IMR-90 (cell line): ENCODE measurements at regions not wholly inside any gene's neighbourhood (a gene's known extent, or its start where the extent isn't known, plus 50 kb on each side); places are given as distances from the start of the nearest gene placed in this dataset.

Source experiments
- ATAC-seq: fragments of 200-7000 bp; cut with Tn5 transposase; 2 replicates; pipeline ENCODE4 v1.9.1; 2020; ENCODE audit warnings: low read depth, mild to moderate bottlenecking, moderate library complexity
- BruUV-seq: library from RNA; stranded (reverse); fragments of 400-500 nt; replicated peaks from 2 replicates; lab custom pipeline; 2021; lab: Mats Ljungman, UMichigan
- CTCF ChIA-PET: fragments of 300-600 bp; formaldehyde crosslinking; extraction: SDS; loops from one replicate; lab custom pipeline; 2021; ENCODE audit warnings: antibody characterized with exemption; lab: Yijun Ruan, JAX
- POLR2A ChIA-PET: fragments of 300-600 bp; sonication (Branson Sonifier 250); formaldehyde crosslinking; loops from one replicate; lab custom pipeline; 2022; ENCODE audit warnings: antibody characterized with exemption; ENCODE audit not compliant: unreplicated experiment; lab: Charles Lee
- DNase-seq: peaks from one replicate; pipeline ENCODE4 v3.0.0; 2013
- H2AFZ ChIP-seq: replicated peaks from 2 replicates; pipeline ENCODE3; 2013; ENCODE audit warnings: low read length, mild to moderate bottlenecking; ENCODE audit not compliant: poor library complexity
- H2AK5ac ChIP-seq: 2 replicates; pipeline ENCODE4 v1.6.1; 2013; ENCODE audit warnings: low read depth, low read length, inconsistent platforms
- H2AK9ac ChIP-seq: replicated peaks from 2 replicates; pipeline ENCODE3; 2013; ENCODE audit warnings: mild to moderate bottlenecking, low read depth, low read length, moderate library complexity; ENCODE audit not compliant: poor library complexity
- H2BK120ac ChIP-seq: 2 replicates; pipeline ENCODE4 v1.6.1; 2013; ENCODE audit warnings: low read depth, low read length, inconsistent platforms
- H2BK15ac ChIP-seq: 3 replicates; pipeline ENCODE4 v1.6.1; 2013; ENCODE audit warnings: low read depth, low read length, inconsistent platforms
- H2BK20ac ChIP-seq: 2 replicates; pipeline ENCODE4 v1.6.1; 2013; ENCODE audit warnings: low read depth, mild to moderate bottlenecking, inconsistent platforms, low read length, moderate library complexity
- H2BK5ac ChIP-seq: 2 replicates; pipeline ENCODE4 v1.6.1; 2013; ENCODE audit warnings: mild to moderate bottlenecking, low read depth, low read length, inconsistent platforms; ENCODE audit not compliant: poor library complexity, severe bottlenecking
- H3K14ac ChIP-seq: replicated peaks from 2 replicates; pipeline ENCODE4 v1.6.1; 2013; ENCODE audit warnings: low read depth, low read length, inconsistent platforms
- H3K18ac ChIP-seq: 2 replicates; pipeline ENCODE4 v1.6.1; 2013; ENCODE audit warnings: low read depth, low read length, control low read depth
- H3K23ac ChIP-seq: 2 replicates; pipeline ENCODE4 v1.6.1; 2013; ENCODE audit warnings: low read depth, low read length, inconsistent platforms
- H3K27ac ChIP-seq: 2 replicates; pipeline ENCODE4 v1.5.1; 2013; ENCODE audit warnings: mild to moderate bottlenecking, control low read depth, low read length; ENCODE audit not compliant: insufficient read depth
- H3K27me3 ChIP-seq: 2 replicates; pipeline ENCODE4 v1.6.1; 2013; ENCODE audit warnings: low read length; ENCODE audit not compliant: control insufficient read depth, insufficient read depth
- H3K36me3 ChIP-seq: 2 replicates; pipeline ENCODE4 v1.6.1; 2013; ENCODE audit warnings: low read length, mixed read lengths; ENCODE audit not compliant: control insufficient read depth, insufficient read depth
- H3K4ac ChIP-seq: 2 replicates; pipeline ENCODE4 v1.6.1; 2013; ENCODE audit warnings: low read depth, low read length, inconsistent platforms
- H3K4me1 ChIP-seq: 2 replicates; pipeline ENCODE4 v1.6.1; 2013; ENCODE audit warnings: low read length, mixed read lengths; ENCODE audit not compliant: control insufficient read depth, insufficient read depth
- H3K4me2 ChIP-seq: 2 replicates; pipeline ENCODE4 v1.6.1; 2013; ENCODE audit warnings: low read depth, mild to moderate bottlenecking, control low read depth, low read length, moderate library complexity
- H3K4me3 ChIP-seq: 2 replicates; pipeline ENCODE4 v1.5.1; 2013; ENCODE audit warnings: low read depth, mild to moderate bottlenecking, control low read depth, low read length, moderate library complexity; ENCODE audit not compliant: insufficient read depth
- H3K56ac ChIP-seq: 2 replicates; pipeline ENCODE4 v1.6.1; 2013; ENCODE audit warnings: low read length, inconsistent platforms; ENCODE audit not compliant: insufficient read depth; ENCODE audit errors: extremely low read depth
- H3K79me1 ChIP-seq, 2 experiments: 2 replicates each; pipeline ENCODE4 v1.6.1; 2013; ENCODE audit warnings: low read length in 2 of 2, inconsistent platforms in 1 of 2, low read depth in 1 of 2
- H3K9ac ChIP-seq: 2 replicates; pipeline ENCODE4 v1.6.1; 2013; ENCODE audit warnings: low read depth, low read length, control low read depth
- H3K9me1 ChIP-seq: 2 replicates; pipeline ENCODE4 v1.6.1; 2013; ENCODE audit warnings: low read length, inconsistent platforms; ENCODE audit not compliant: insufficient read depth
- H3K9me3 ChIP-seq: 2 replicates; pipeline ENCODE4 v1.6.1; 2013; ENCODE audit warnings: low read length; ENCODE audit not compliant: control insufficient read depth, insufficient read depth
- H4K20me1 ChIP-seq: 2 replicates; pipeline ENCODE4 v1.6.1; 2013; ENCODE audit warnings: low read length, inconsistent platforms; ENCODE audit not compliant: insufficient read depth
- H4K5ac ChIP-seq: 2 replicates; pipeline ENCODE4 v1.6.1; 2013; ENCODE audit warnings: mild to moderate bottlenecking, low read depth, low read length, control low read depth
- H4K8ac ChIP-seq, 2 experiments: 2 replicates each; pipeline ENCODE4 v1.6.1; 2013; ENCODE audit warnings: low read depth in 2 of 2, low read length in 2 of 2, control low read depth in 1 of 2, inconsistent platforms in 1 of 2
- H4K91ac ChIP-seq: 2 replicates; pipeline ENCODE4 v1.6.1; 2013; ENCODE audit warnings: low read depth, low read length, inconsistent platforms; ENCODE audit not compliant: insufficient read depth
- CHD1 ChIP-seq: IDR thresholded peaks from 2 replicates; pipeline ENCODE4 v1.6.1; 2012; ENCODE audit warnings: low read depth, low read length, improper control_type of control experiment
- FOS ChIP-seq: fragments of 150-350 bp; IDR thresholded peaks from 2 replicates; pipeline ENCODE4 v1.6.1; 2016; ENCODE audit warnings: low read depth, low read length
- MAFK ChIP-seq: IDR thresholded peaks from 2 replicates; pipeline ENCODE4 v1.6.1; 2012; ENCODE audit warnings: low read depth, low read length, improper control_type of control experiment
- NFE2L2 ChIP-seq: fragments of 150-350 bp; IDR thresholded peaks from 2 replicates; pipeline ENCODE4 v1.6.1; 2016; ENCODE audit warnings: low read depth, mild to moderate bottlenecking, low read length
- RCOR1 ChIP-seq: IDR thresholded peaks from 2 replicates; pipeline ENCODE4 v1.6.1; 2012; ENCODE audit warnings: mild to moderate bottlenecking, low read length, improper control_type of control experiment; ENCODE audit not compliant: insufficient replicate concordance
- SMC3 ChIP-seq: fragments of 150-350 bp; IDR thresholded peaks from 2 replicates; pipeline ENCODE4 v1.6.1; 2016; ENCODE audit warnings: low read depth, mild to moderate bottlenecking, antibody characterized with exemption, low read length, moderate library complexity
- USF2 ChIP-seq: fragments of 150-350 bp; IDR thresholded peaks from 2 replicates; pipeline ENCODE4 v1.6.1; 2017; ENCODE audit warnings: mild to moderate bottlenecking, antibody characterized with exemption, low read length, low read depth
- dilution Hi-C: fragments of 300-500 bp; cut with HindIII; formaldehyde crosslinking; loops from one replicate; pipeline ENCODE4 v1.14.3; 2018; ENCODE audit warnings: low sequenced_read_pairs; ENCODE audit not compliant: unreplicated experiment
- in situ Hi-C: fragments of 300-500 bp; cut with MboI; formaldehyde crosslinking; loops from 3 replicates; pipeline ENCODE4 v1.14.3; 2019; ENCODE audit warnings: low sequenced_read_pairs, inconsistent platforms, mixed read lengths
- intact Hi-C: fragments of 100-400 bp; cut with micrococcal nuclease; formaldehyde crosslinking; loops from 2 replicates; pipeline ENCODE4 v1.10.0; 2022
- TF ChIP-seq, protein P1 (sequence below): fragments of 150-350 bp; IDR thresholded peaks from 2 replicates; pipeline ENCODE4 v1.6.1; 2016; ENCODE audit warnings: low read depth, mild to moderate bottlenecking, low read length, moderate library complexity, borderline replicate concordance

GRCh38 chr12:98048326-98048725 is 467.1 kb upstream of the TMPO start:
- dilution Hi-C loops = no loop called here
- DNase-seq = no peak

More at GRCh38 chr12:98048326-98048725, 467.1 kb upstream of the TMPO start:
- no peak overlapping the region for H4K5ac ChIP-seq
- H3K27me3 ChIP-seq = no peaks in the 10 kb centered on the region
- intact Hi-C loops = no loop called here
- TF ChIP-seq MAFK (no peak), NFE2L2 (no peak), CHD1 (no peak), RCOR1 (no peak), USF2 (no peak), FOS (no peak), SMC3 (no peak)
- TF ChIP-seq, protein P1, sequence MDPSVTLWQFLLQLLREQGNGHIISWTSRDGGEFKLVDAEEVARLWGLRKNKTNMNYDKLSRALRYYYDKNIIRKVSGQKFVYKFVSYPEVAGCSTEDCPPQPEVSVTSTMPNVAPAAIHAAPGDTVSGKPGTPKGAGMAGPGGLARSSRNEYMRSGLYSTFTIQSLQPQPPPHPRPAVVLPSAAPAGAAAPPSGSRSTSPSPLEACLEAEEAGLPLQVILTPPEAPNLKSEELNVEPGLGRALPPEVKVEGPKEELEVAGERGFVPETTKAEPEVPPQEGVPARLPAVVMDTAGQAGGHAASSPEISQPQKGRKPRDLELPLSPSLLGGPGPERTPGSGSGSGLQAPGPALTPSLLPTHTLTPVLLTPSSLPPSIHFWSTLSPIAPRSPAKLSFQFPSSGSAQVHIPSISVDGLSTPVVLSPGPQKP = no peak
- no peaks in the 10 kb centered on the region for H3K4me1 ChIP-seq
- H3K4me3 ChIP-seq = no peak overlapping the region
- no TSS peak for BruUV-seq
- H2BK20ac ChIP-seq = no peak overlapping the region
- no peak overlapping the region for H2BK15ac ChIP-seq
- H3K4ac ChIP-seq = no peak overlapping the region
- no peak overlapping the region for H4K8ac ChIP-seq
- H2AK5ac ChIP-seq = no peak overlapping the region
- no peak overlapping the region for H4K91ac ChIP-seq
- no peak overlapping the region for H3K4me2 ChIP-seq
- H3K9ac ChIP-seq = no peak overlapping the region
- H2BK120ac ChIP-seq = no peak overlapping the region
- H3K27ac ChIP-seq = no peak overlapping the region
- no peaks in the 10 kb centered on the region for H3K36me3 ChIP-seq
- POLR2A ChIA-PET = no interaction called here
- H3K14ac ChIP-seq = no peak overlapping the region
- H3K9me3 ChIP-seq = peaks cover 2% of the 10 kb centered on the region; the same call in 1 of the 2 replicates
- in situ Hi-C loops = no loop called here
- no peak overlapping the region for H2AFZ ChIP-seq
- no peak overlapping the region for H3K18ac ChIP-seq
- H3K23ac ChIP-seq = no peak overlapping the region
- no peak overlapping the region for H2AK9ac ChIP-seq
- no peaks in the 10 kb centered on the region for H3K79me1 ChIP-seq
- no peak for ATAC-seq
- H3K9me1 ChIP-seq = no peaks in the 10 kb centered on the region
- no peaks in the 10 kb centered on the region for H4K20me1 ChIP-seq
- CTCF ChIA-PET = no interaction called here
- no peak overlapping the region for H2BK5ac ChIP-seq
- no peak overlapping the region for H3K56ac ChIP-seq
